Keratinocyte (primary cell): ENCODE measurements at regions not wholly inside any gene's neighbourhood (a gene's known extent, or its start where the extent isn't known, plus 50 kb on each side); places are given as distances from the start of the nearest gene placed in this dataset.

Experiments
- DNase-seq: peaks from one replicate; pipeline ENCODE4 v3.0.0-alpha.2; 2011; ENCODE audit warnings: low read depth, missing footprints, low spot score
- FAIRE-seq: peaks from 2 replicates; lab custom pipeline; 2011; peaks lifted over from hg19 to GRCh38; lab: Jason Lieb, UNC
- H2AFZ ChIP-seq: 2 replicates; pipeline ENCODE4 v1.6.0; 2012; ENCODE audit warnings: low read length, control low read depth, inconsistent platforms; ENCODE audit not compliant: control insufficient read depth
- H3K27ac ChIP-seq: 2 replicates; pipeline ENCODE4 v1.5.1; 2011; ENCODE audit warnings: low read length; ENCODE audit not compliant: control insufficient read depth, insufficient read depth
- H3K27me3 ChIP-seq: 3 replicates; pipeline ENCODE4 v1.6.0; 2011; ENCODE audit warnings: low read length; ENCODE audit not compliant: control insufficient read depth, insufficient read depth; ENCODE audit errors: extremely low read depth
- H3K36me3 ChIP-seq, 2 experiments: 2 replicates in 1 of 2; 3 replicates in 1 of 2; pipeline ENCODE4 v1.5.1; 2011; ENCODE audit warnings: low read length in 2 of 2, mild to moderate bottlenecking in 1 of 2; ENCODE audit not compliant: control insufficient read depth in 2 of 2, insufficient read depth in 2 of 2; ENCODE audit errors: extremely low read depth in 1 of 2
- H3K4me1 ChIP-seq: 3 replicates; pipeline ENCODE4 v1.5.1; 2011; ENCODE audit warnings: low read length; ENCODE audit not compliant: control insufficient read depth, insufficient read depth; ENCODE audit errors: extremely low read depth
- H3K4me2 ChIP-seq: 3 replicates; pipeline ENCODE4 v1.6.0; 2011; ENCODE audit warnings: low read depth, low read length; ENCODE audit not compliant: control insufficient read depth, insufficient read depth; ENCODE audit errors: extremely low read depth
- H3K4me3 ChIP-seq, 3 experiments: fragments of 200-600 bp in 1 of 3; sonication (generic) in 1 of 3; 2 replicates in 2 of 3; 3 replicates in 1 of 3; pipeline ENCODE4 v1.5.1; 2011 to 2016; ENCODE audit warnings: low read length in 3 of 3, mild to moderate bottlenecking in 3 of 3, control low read depth in 2 of 3, inconsistent platforms in 1 of 3, low read depth in 1 of 3, mixed read lengths in 1 of 3, mixed run types in 1 of 3, moderate library complexity in 1 of 3; ENCODE audit not compliant: control insufficient read depth in 2 of 3, insufficient read depth in 2 of 3; ENCODE audit errors: extremely low read depth in 1 of 3
- H3K79me2 ChIP-seq: 2 replicates; pipeline ENCODE4 v1.6.0; 2012; ENCODE audit warnings: low read length; ENCODE audit not compliant: control insufficient read depth, insufficient read depth
- H3K9ac ChIP-seq: 3 replicates; pipeline ENCODE4 v1.6.0; 2011; ENCODE audit warnings: low read length; ENCODE audit not compliant: control insufficient read depth, insufficient read depth; ENCODE audit errors: extremely low read depth
- H3K9me1 ChIP-seq: 3 replicates; pipeline ENCODE4 v1.6.0; 2011; ENCODE audit warnings: low read length; ENCODE audit not compliant: control insufficient read depth, insufficient read depth; ENCODE audit errors: extremely low read depth
- H3K9me3 ChIP-seq: 2 replicates; pipeline ENCODE4 v1.5.1; 2012; ENCODE audit warnings: low read depth, low read length; ENCODE audit not compliant: control insufficient read depth
- H4K20me1 ChIP-seq: 3 replicates; pipeline ENCODE4 v1.6.0; 2011; ENCODE audit warnings: low read length; ENCODE audit not compliant: control insufficient read depth, insufficient read depth; ENCODE audit errors: extremely low read depth
- EZH2 ChIP-seq: IDR thresholded peaks from one replicate; pipeline ENCODE4 v1.6.1; 2012; ENCODE audit warnings: inconsistent platforms, mild to moderate bottlenecking, low read length, moderate library complexity
- dilution Hi-C: fragments of 300-500 bp; cut with MboI; formaldehyde crosslinking; loops from one replicate; pipeline ENCODE4 v1.7.0; 2020; ENCODE audit warnings: low sequenced_read_pairs; ENCODE audit not compliant: extremely low pct_ligation_motif_present
- TF ChIP-seq, protein P1 (sequence below), 3 experiments: IDR thresholded peaks in 1 of 3; conservative IDR thresholded peaks in 1 of 3; optimal IDR thresholded peaks in 1 of 3; 2 replicates in 2 of 3; 3 replicates in 1 of 3; pipeline versions ENCODE3 to v1.5.1; 2011; ENCODE audit warnings: low read length in 3 of 3, mild to moderate bottlenecking in 3 of 3, moderate library complexity in 2 of 3, control low read depth in 1 of 3, inconsistent platforms in 1 of 3; ENCODE audit not compliant: insufficient read depth in 2 of 3; ENCODE audit errors: extremely low read depth in 1 of 3

DNA sequence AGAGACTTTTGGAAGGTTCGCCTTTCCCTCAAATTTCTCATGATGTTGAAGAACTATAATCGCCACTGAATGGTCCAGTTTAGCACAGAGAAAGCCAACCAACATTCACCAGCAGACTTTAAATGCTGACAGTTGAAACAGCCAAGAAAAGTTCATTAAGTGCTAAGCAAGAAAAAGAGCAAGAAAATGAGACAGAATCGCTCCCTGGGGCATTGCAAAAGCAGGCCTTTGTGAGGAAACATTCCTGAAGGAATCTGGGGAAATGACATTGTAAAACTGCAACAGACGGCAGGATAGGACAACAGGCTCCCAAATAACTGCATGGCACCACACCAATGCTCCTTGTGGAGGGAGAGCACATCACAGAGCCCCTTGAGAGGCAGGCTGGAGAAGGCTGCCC is 269.3 kb upstream of the ID2 start:
- H3K27ac ChIP-seq = no peak overlapping the region
- H4K20me1 ChIP-seq = no peaks in the 10 kb centered on the region
- no peaks in the 10 kb centered on the region for H3K4me1 ChIP-seq
- no peaks in the 10 kb centered on the region for H3K9me3 ChIP-seq
- H3K9me1 ChIP-seq = no peaks in the 10 kb centered on the region
- H3K4me3 ChIP-seq = no peak overlapping the region
- no peaks in the 10 kb centered on the region for H3K36me3 ChIP-seq
- H3K27me3 ChIP-seq = no peaks in the 10 kb centered on the region
- no peak overlapping the region for H2AFZ ChIP-seq
- TF ChIP-seq EZH2 = no peak
- TF ChIP-seq, protein P1, sequence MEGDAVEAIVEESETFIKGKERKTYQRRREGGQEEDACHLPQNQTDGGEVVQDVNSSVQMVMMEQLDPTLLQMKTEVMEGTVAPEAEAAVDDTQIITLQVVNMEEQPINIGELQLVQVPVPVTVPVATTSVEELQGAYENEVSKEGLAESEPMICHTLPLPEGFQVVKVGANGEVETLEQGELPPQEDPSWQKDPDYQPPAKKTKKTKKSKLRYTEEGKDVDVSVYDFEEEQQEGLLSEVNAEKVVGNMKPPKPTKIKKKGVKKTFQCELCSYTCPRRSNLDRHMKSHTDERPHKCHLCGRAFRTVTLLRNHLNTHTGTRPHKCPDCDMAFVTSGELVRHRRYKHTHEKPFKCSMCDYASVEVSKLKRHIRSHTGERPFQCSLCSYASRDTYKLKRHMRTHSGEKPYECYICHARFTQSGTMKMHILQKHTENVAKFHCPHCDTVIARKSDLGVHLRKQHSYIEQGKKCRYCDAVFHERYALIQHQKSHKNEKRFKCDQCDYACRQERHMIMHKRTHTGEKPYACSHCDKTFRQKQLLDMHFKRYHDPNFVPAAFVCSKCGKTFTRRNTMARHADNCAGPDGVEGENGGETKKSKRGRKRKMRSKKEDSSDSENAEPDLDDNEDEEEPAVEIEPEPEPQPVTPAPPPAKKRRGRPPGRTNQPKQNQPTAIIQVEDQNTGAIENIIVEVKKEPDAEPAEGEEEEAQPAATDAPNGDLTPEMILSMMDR (optimal IDR thresholded peaks at IDR 0.05 in 1 of 3, IDR thresholded peaks at IDR 0.05 in 1 of 3, conservative IDR thresholded peaks at IDR 0.05 in 1 of 3; ENCODE audit: extremely low read depth in 1 of 3, insufficient read depth in 2 of 3, low read length in 3 of 3) = no peak
- DNase-seq (no peak), FAIRE-seq (no peak)
- no peaks in the 10 kb centered on the region for H3K79me2 ChIP-seq
- dilution Hi-C loops = no loop called here
- no peak overlapping the region for H3K4me2 ChIP-seq
- no peak overlapping the region for H3K9ac ChIP-seq

DNA sequence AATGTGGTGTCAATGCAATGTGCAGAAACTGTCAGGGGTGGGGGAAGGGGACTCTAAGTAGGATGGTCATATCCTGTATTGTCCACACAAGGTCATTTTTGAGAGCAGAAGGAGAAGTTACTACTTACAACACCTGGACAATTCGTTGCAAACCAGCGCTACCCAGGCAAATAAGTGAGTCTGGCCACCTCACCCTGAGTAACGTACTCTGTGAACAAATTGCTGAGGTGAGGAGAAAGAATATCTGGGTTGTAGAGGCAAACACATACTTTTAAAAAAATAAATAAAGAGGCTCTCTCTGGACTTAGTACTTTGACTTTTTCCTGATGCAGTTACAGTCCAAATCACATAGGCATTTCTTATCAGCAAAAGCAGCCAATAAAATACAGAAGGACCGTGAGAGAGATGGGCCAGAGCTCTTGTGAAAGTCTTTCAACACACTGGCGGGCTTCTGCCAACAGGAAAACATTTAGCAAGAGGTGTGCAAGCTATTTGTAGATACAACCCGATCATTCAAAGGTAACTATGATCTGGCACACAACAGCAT is 268.2 kb upstream of the ID2 start:
- dilution Hi-C loops = no loop called here
- Histone ChIP-seq H3K9me3 (no peaks in the 10 kb centered on the region), H3K27ac (no peak overlapping the region), H3K9me1 (no peaks in the 10 kb centered on the region), H3K9ac (no peak overlapping the region), H3K79me2 (no peaks in the 10 kb centered on the region), H4K20me1 (no peaks in the 10 kb centered on the region), H3K4me3 (no peak overlapping the region), H3K27me3 (no peaks in the 10 kb centered on the region), H2AFZ (no peak overlapping the region), H3K4me1 (no peaks in the 10 kb centered on the region), H3K4me2 (no peak overlapping the region), H3K36me3 (no peaks in the 10 kb centered on the region)
- TF ChIP-seq, protein P1 (optimal IDR thresholded peaks at IDR 0.05 in 1 of 3, IDR thresholded peaks at IDR 0.05 in 1 of 3, conservative IDR thresholded peaks at IDR 0.05 in 1 of 3; ENCODE audit: extremely low read depth in 1 of 3, insufficient read depth in 2 of 3, low read length in 3 of 3) = no peak
- TF ChIP-seq EZH2 = no peak
- FAIRE-seq (no peak), DNase-seq (no peak)
